Endothelial cell of umbilical vein (primary cell): ENCODE measurements at regions not wholly inside any gene's neighbourhood (a gene's known extent, or its start where the extent isn't known, plus 50 kb on each side); places are given as distances from the start of the nearest gene placed in this dataset.

Source experiments
- EZH2 ChIP-seq: IDR thresholded peaks from 2 replicates; pipeline ENCODE4 v1.6.1; 2012; ENCODE audit warnings: borderline replicate concordance, low read depth, mild to moderate bottlenecking, moderate library complexity, low read length, inconsistent platforms; ENCODE audit not compliant: severe bottlenecking
- JUN ChIP-seq: IDR thresholded peaks from 2 replicates; pipeline ENCODE4 v1.6.1; 2011; ENCODE audit warnings: borderline replicate concordance, low read depth; ENCODE audit not compliant: insufficient read length, insufficient read depth
- POLR2A ChIP-seq: IDR thresholded peaks from 2 replicates; pipeline ENCODE4 v1.6.1; 2012; ENCODE audit warnings: low read depth, mild to moderate bottlenecking, control low read depth, low read length
- POLR2AphosphoS5 ChIP-seq: IDR thresholded peaks from 2 replicates; pipeline ENCODE4 v1.6.1; 2012; ENCODE audit warnings: low read depth, mild to moderate bottlenecking, control low read depth, low read length, moderate library complexity; ENCODE audit not compliant: insufficient read depth
- TF ChIP-seq, protein P1 (sequence below), 2 donors: IDR thresholded peaks; 1 replicate in 1 of 2; 2 replicates in 1 of 2; pipeline ENCODE4 v1.5.1; 2011; ENCODE audit warnings: low read length in 2 of 2, mild to moderate bottlenecking in 2 of 2, moderate library complexity in 2 of 2, control low read depth in 1 of 2, inconsistent platforms in 1 of 2, low read depth in 1 of 2; ENCODE audit not compliant: insufficient read depth in 1 of 2; ENCODE audit errors: extremely low read depth in 1 of 2

DNA sequence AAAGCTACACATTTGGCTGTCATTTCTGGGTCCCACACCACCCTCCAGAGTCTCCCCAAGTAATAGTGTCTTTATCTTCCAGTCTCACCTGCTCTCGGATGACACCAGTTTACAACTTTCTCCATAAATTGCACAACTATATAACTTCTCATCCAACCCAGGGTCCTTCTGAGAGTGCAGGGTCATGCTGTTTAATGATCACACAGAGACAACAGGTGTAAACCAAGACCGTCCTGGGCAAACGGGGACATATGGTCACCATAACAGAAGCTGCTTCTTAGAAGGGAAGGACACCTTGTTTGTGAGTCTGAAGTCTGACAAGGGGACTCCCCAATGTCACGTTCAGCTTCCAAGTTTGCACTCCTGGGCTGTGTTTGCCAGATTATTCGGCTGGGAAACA is 74.3 kb downstream of the MAP1LC3B2 start:
- TF ChIP-seq, protein P1, sequence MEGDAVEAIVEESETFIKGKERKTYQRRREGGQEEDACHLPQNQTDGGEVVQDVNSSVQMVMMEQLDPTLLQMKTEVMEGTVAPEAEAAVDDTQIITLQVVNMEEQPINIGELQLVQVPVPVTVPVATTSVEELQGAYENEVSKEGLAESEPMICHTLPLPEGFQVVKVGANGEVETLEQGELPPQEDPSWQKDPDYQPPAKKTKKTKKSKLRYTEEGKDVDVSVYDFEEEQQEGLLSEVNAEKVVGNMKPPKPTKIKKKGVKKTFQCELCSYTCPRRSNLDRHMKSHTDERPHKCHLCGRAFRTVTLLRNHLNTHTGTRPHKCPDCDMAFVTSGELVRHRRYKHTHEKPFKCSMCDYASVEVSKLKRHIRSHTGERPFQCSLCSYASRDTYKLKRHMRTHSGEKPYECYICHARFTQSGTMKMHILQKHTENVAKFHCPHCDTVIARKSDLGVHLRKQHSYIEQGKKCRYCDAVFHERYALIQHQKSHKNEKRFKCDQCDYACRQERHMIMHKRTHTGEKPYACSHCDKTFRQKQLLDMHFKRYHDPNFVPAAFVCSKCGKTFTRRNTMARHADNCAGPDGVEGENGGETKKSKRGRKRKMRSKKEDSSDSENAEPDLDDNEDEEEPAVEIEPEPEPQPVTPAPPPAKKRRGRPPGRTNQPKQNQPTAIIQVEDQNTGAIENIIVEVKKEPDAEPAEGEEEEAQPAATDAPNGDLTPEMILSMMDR (IDR thresholded peaks at IDR 0.05; ENCODE audit: extremely low read depth in 1 of 2, insufficient read depth in 1 of 2, low read depth in 1 of 2, low read length in 2 of 2), result no peak
- TF ChIP-seq EZH2 (no peak), POLR2AphosphoS5 (no peak), POLR2A (no peak), JUN (no peak)
